Neuronal stem cell (in vitro differentiated cells): ENCODE measurements at regions not wholly inside any gene's neighbourhood (a gene's known extent, or its start where the extent isn't known, plus 50 kb on each side); places are given as distances from the start of the nearest gene placed in this dataset.

ENCODE experiments used
- DNase-seq: peaks from one replicate; pipeline ENCODE4 v3.0.0-alpha.2; 2013; ENCODE audit warnings: low spot score
- H2AFZ ChIP-seq: one replicate; pipeline ENCODE4 v1.6.1; 2013; ENCODE audit warnings: mild to moderate bottlenecking, low read length, inconsistent platforms
- H2AK5ac ChIP-seq: 2 replicates; pipeline ENCODE4 v1.6.1; 2013; ENCODE audit warnings: low read depth, mild to moderate bottlenecking, inconsistent platforms, low read length, moderate library complexity, mixed read lengths
- H2BK120ac ChIP-seq: 2 replicates; pipeline ENCODE4 v1.6.1; 2013; ENCODE audit warnings: low read depth, mild to moderate bottlenecking, inconsistent platforms, low read length, moderate library complexity, mixed read lengths
- H2BK12ac ChIP-seq: one replicate; pipeline ENCODE4 v1.6.1; 2013; ENCODE audit warnings: low read length, inconsistent platforms
- H2BK15ac ChIP-seq: 2 replicates; pipeline ENCODE4 v1.6.1; 2013; ENCODE audit warnings: mild to moderate bottlenecking, low read length, inconsistent platforms, mixed read lengths
- H2BK5ac ChIP-seq: one replicate; pipeline ENCODE4 v1.6.1; 2013; ENCODE audit warnings: inconsistent platforms, mild to moderate bottlenecking, low read length, moderate library complexity
- H3K14ac ChIP-seq: one replicate; pipeline ENCODE4 v1.6.1; 2013; ENCODE audit warnings: low read length, inconsistent platforms
- H3K18ac ChIP-seq: 2 replicates; pipeline ENCODE4 v1.6.1; 2013; ENCODE audit warnings: low read length, inconsistent platforms
- H3K23ac ChIP-seq: 2 replicates; pipeline ENCODE4 v1.6.1; 2013; ENCODE audit warnings: low read depth, mild to moderate bottlenecking, mixed read lengths, low read length, inconsistent platforms; ENCODE audit not compliant: poor library complexity
- H3K27ac ChIP-seq: replicated peaks from 3 replicates; pipeline ENCODE4 v1.5.1; 2013; ENCODE audit warnings: low read length, inconsistent platforms
- H3K27me3 ChIP-seq, 3 experiments: 2 replicates each; pipeline ENCODE4 v1.6.1; 2013; ENCODE audit warnings: low read length in 3 of 3, mild to moderate bottlenecking in 2 of 3, inconsistent platforms in 1 of 3, low read depth in 1 of 3, mixed read lengths in 1 of 3, moderate library complexity in 1 of 3; ENCODE audit not compliant: control insufficient read depth in 3 of 3, insufficient read depth in 3 of 3
- H3K36me3 ChIP-seq, 2 donors: replicated peaks in 1 of 2; 2 replicates each; pipeline ENCODE4 v1.6.1; 2013; ENCODE audit warnings: low read length in 2 of 2; ENCODE audit not compliant: control insufficient read depth in 2 of 2, insufficient read depth in 2 of 2
- H3K4ac ChIP-seq: 2 replicates; pipeline ENCODE4 v1.6.1; 2013; ENCODE audit warnings: inconsistent platforms, mild to moderate bottlenecking, low read length, moderate library complexity
- H3K4me1 ChIP-seq, 2 donors: 1 replicate in 1 of 2; 2 replicates in 1 of 2; pipeline ENCODE4 v1.6.1; 2013; ENCODE audit warnings: low read length in 2 of 2, low read depth in 1 of 2; ENCODE audit not compliant: control insufficient read depth in 2 of 2, insufficient read depth in 1 of 2
- H3K4me2 ChIP-seq: one replicate; pipeline ENCODE4 v1.6.1; 2013; ENCODE audit warnings: mild to moderate bottlenecking, low read length, inconsistent platforms; ENCODE audit not compliant: insufficient read depth, poor library complexity, severe bottlenecking
- H3K4me3 ChIP-seq, 2 donors: 2 replicates each; pipeline ENCODE4 v1.5.1; 2013; ENCODE audit warnings: low read length in 2 of 2, mild to moderate bottlenecking in 2 of 2, inconsistent platforms in 1 of 2, moderate library complexity in 1 of 2
- H3K79me1 ChIP-seq: one replicate; pipeline ENCODE4 v1.6.1; 2013; ENCODE audit warnings: low read depth, mild to moderate bottlenecking, inconsistent platforms, low read length, moderate library complexity
- H3K9ac ChIP-seq: one replicate; pipeline ENCODE4 v1.6.1; 2013; ENCODE audit warnings: mild to moderate bottlenecking, low read depth, low read length, inconsistent platforms; ENCODE audit not compliant: poor library complexity
- H3K9me3 ChIP-seq, 2 donors: replicated peaks in 1 of 2; 2 replicates each; pipeline versions ENCODE3 to v1.6.1; 2013; ENCODE audit warnings: low read length in 2 of 2, mild to moderate bottlenecking in 2 of 2, inconsistent platforms in 1 of 2, low read depth in 1 of 2, mixed read lengths in 1 of 2, moderate library complexity in 1 of 2; ENCODE audit not compliant: control insufficient read depth in 2 of 2, insufficient read depth in 1 of 2
- H4K8ac ChIP-seq: one replicate; pipeline ENCODE4 v1.6.1; 2013; ENCODE audit warnings: low read depth, mild to moderate bottlenecking, inconsistent platforms, low read length, moderate library complexity
- H4K91ac ChIP-seq: one replicate; pipeline ENCODE4 v1.6.1; 2013; ENCODE audit warnings: low read length, low read depth, mild to moderate bottlenecking, inconsistent platforms; ENCODE audit not compliant: poor library complexity
- WGBS, 2 donors: extraction: QIAGEN DNeasy Blood & Tissue Kit; methylation state at CpG; one replicate each; pipeline ENCODE4 v1.1.7; 2013; ENCODE audit warnings: missing lambda C conversion rate in 2 of 2, mixed read lengths in 1 of 2; ENCODE audit not compliant: insufficient read length in 2 of 2, insufficient replicate concordance in 1 of 2; ENCODE audit errors: extremely low coverage in 2 of 2; 5-methylcytosine and 5-hydroxymethylcytosine counted together

GRCh38 chr3:190996181-190996775, 133.8 kb upstream of the GMNC start:
- no peak overlapping the region for H2BK15ac ChIP-seq
- no peak overlapping the region for H2BK12ac ChIP-seq
- no peak overlapping the region for H2AK5ac ChIP-seq
- H3K4me1 ChIP-seq, result no peaks in the 10 kb centered on the region
- no peak overlapping the region for H3K27ac ChIP-seq
- WGBS, 2 donors, result no CpG with 5 or more reads among the region's 3 CpGs
- H3K23ac ChIP-seq, result no peak overlapping the region
- no peaks in the 10 kb centered on the region for H3K79me1 ChIP-seq
- H3K4me3 ChIP-seq, result no peak overlapping the region
- no peak overlapping the region for H3K9ac ChIP-seq
- H3K18ac ChIP-seq, result no peak overlapping the region
- H2AFZ ChIP-seq, result no peak overlapping the region
- no peaks in the 10 kb centered on the region for H3K9me3 ChIP-seq
- H3K4ac ChIP-seq, result no peak overlapping the region
- no peak overlapping the region for H4K91ac ChIP-seq
- no peak for DNase-seq
- H4K8ac ChIP-seq, result no peak overlapping the region
- no peaks in the 10 kb centered on the region for H3K36me3 ChIP-seq
- H3K14ac ChIP-seq, result no peak overlapping the region
- H3K27me3 ChIP-seq, result no peaks in the 10 kb centered on the region
- H2BK5ac ChIP-seq, result no peak overlapping the region
- H3K4me2 ChIP-seq, result no peak overlapping the region
- H2BK120ac ChIP-seq, result no peak overlapping the region

GRCh38 chr3:190995156-190995555, 132.7 kb upstream of the GMNC start:
- WGBS, 2 donors, result no CpG with 5 or more reads among the region's 1 CpG
- Histone ChIP-seq H3K36me3 (no peaks in the 10 kb centered on the region), H3K27me3 (no peaks in the 10 kb centered on the region), H2BK120ac (no peak overlapping the region), H3K9ac (no peak overlapping the region), H3K4me3 (no peak overlapping the region), H4K91ac (no peak overlapping the region), H3K18ac (no peak overlapping the region), H3K4me1 (no peaks in the 10 kb centered on the region), H3K9me3 (no peaks in the 10 kb centered on the region), H3K14ac (no peak overlapping the region), H3K27ac (no peak overlapping the region), H2BK15ac (no peak overlapping the region), H2BK5ac (no peak overlapping the region), H3K79me1 (no peaks in the 10 kb centered on the region), H4K8ac (no peak overlapping the region), H2AK5ac (no peak overlapping the region), H3K4ac (no peak overlapping the region), H2BK12ac (no peak overlapping the region), H2AFZ (no peak overlapping the region), H3K4me2 (no peak overlapping the region), H3K23ac (no peak overlapping the region)
- DNase-seq, result no peak

DNA sequence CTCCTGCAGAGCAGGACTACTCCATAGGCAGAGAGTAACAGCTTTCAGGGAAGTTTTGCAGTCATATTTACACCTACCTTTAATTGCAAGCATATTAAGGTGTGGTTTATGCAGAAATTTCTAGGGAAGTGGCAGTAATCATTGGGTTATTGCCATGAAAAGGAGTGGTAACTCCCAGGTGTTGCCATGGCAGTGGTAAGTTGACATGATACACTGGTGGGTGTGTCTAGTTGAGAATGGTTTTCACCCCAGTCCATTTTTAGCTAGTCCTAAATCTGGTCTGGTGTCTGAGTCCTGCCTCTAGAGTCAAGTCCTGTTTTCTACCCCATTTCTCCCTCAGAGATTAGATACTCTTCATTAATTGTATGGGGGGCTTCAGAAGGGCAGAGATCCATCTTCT, 128.4 kb upstream of the GMNC start:
- no peak for DNase-seq
- no peak overlapping the region for H2BK120ac ChIP-seq
- peaks cover 0 to 2% of the 10 kb centered on the region in 2 donors for H3K9me3 ChIP-seq
- no peaks in the 10 kb centered on the region for H3K27me3 ChIP-seq
- no peak overlapping the region for H3K4me3 ChIP-seq
- no peak overlapping the region for H2AK5ac ChIP-seq
- no peak overlapping the region for H3K27ac ChIP-seq
- H4K91ac ChIP-seq, result no peak overlapping the region
- no peak overlapping the region for H2BK12ac ChIP-seq
- H2BK15ac ChIP-seq, result no peak overlapping the region
- no peak overlapping the region for H4K8ac ChIP-seq
- H3K79me1 ChIP-seq, result no peaks in the 10 kb centered on the region
- no peak overlapping the region for H3K9ac ChIP-seq
- no peaks in the 10 kb centered on the region for H3K36me3 ChIP-seq
- H3K23ac ChIP-seq, result no peak overlapping the region
- no peak overlapping the region for H3K4ac ChIP-seq
- H2AFZ ChIP-seq, result no peak overlapping the region
- no peaks in the 10 kb centered on the region for H3K4me1 ChIP-seq
- H2BK5ac ChIP-seq, result no peak overlapping the region
- H3K14ac ChIP-seq, result no peak overlapping the region
- no peak overlapping the region for H3K18ac ChIP-seq
- H3K4me2 ChIP-seq, result no peak overlapping the region

DNA sequence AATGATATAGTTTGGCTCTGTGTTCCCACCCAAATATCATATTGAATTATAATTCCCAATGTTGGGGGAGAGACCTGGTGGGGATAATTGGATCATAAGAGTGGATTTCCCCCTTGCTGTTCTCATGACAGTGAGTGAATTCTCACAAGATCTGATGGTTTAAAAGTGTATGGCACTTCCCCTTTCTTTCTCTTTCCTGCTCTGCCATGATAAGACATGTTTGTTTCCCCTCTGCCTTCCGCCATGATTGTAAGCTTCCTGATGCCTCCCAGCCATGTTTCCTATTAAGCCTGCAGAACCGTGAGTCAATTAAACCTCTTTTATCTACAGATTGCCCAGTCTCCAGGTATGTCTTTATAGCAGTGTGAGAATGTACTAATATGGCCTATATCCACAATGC, 126.7 kb upstream of the GMNC start:
- no peak overlapping the region for H3K4me2 ChIP-seq
- H3K27ac ChIP-seq, result no peak overlapping the region
- H2AK5ac ChIP-seq, result no peak overlapping the region
- no peaks in the 10 kb centered on the region for H3K27me3 ChIP-seq
- H2AFZ ChIP-seq, result no peak overlapping the region
- H4K91ac ChIP-seq, result no peak overlapping the region
- no peaks in the 10 kb centered on the region for H3K79me1 ChIP-seq
- no peak overlapping the region for H3K4ac ChIP-seq
- H3K14ac ChIP-seq, result no peak overlapping the region
- no peak overlapping the region for H3K18ac ChIP-seq
- no peak overlapping the region for H2BK120ac ChIP-seq
- no peak for DNase-seq
- no peak overlapping the region for H3K4me3 ChIP-seq
- no peak overlapping the region for H2BK5ac ChIP-seq
- no peaks in the 10 kb centered on the region for H3K4me1 ChIP-seq
- no peak overlapping the region for H3K9ac ChIP-seq
- no CpG with 5 or more reads among the region's 2 CpGs for WGBS, 2 donors
- H3K9me3 ChIP-seq, result peaks cover 0 to 2% of the 10 kb centered on the region in 2 donors
- no peak overlapping the region for H3K23ac ChIP-seq
- no peak overlapping the region for H2BK15ac ChIP-seq
- no peaks in the 10 kb centered on the region for H3K36me3 ChIP-seq
- no peak overlapping the region for H4K8ac ChIP-seq
- H2BK12ac ChIP-seq, result no peak overlapping the region
